Activated CD4-positive, alpha-beta memory T cell treated with anti-CD3 and anti-CD28 coated beads for 36 hours (primary cell): ENCODE measurements at regions not wholly inside any gene's neighbourhood (a gene's known extent, or its start where the extent isn't known, plus 50 kb on each side); places are given as distances from the start of the nearest gene placed in this dataset.

Source experiments
- CTCF ChIA-PET: fragments of 350-600 bp; sonication (Branson Sonifier 250); formaldehyde crosslinking; loops from one replicate; lab custom pipeline; 2021; ENCODE audit warnings: antibody characterized with exemption, inconsistent platforms; lab: Charles Lee
- POLR2A ChIA-PET: fragments of 350-600 bp; sonication (Branson Sonifier 250); formaldehyde crosslinking; loops from one replicate; lab custom pipeline; 2021; ENCODE audit warnings: antibody characterized with exemption; lab: Charles Lee
- DNase-seq: peaks from one replicate; pipeline ENCODE4 v3.0.0-alpha.2; 2020
- H3K27ac Mint-ChIP-seq: one replicate; pipeline ENCODE4 v1.8.0; 2021; ENCODE audit warnings: mixed read lengths
- H3K27me3 Mint-ChIP-seq: one replicate; pipeline ENCODE4 v1.8.0; 2021; ENCODE audit warnings: mixed read lengths
- H3K36me3 Mint-ChIP-seq: one replicate; pipeline ENCODE4 v1.8.0; 2021; ENCODE audit warnings: mixed read lengths
- H3K4me1 Mint-ChIP-seq: one replicate; pipeline ENCODE4 v1.8.0; 2021; ENCODE audit warnings: low read depth, mixed read lengths
- H3K4me3 Mint-ChIP-seq: one replicate; pipeline ENCODE4 v1.8.0; 2021; ENCODE audit warnings: mild to moderate bottlenecking, mixed read lengths
- H3K9me3 Mint-ChIP-seq: one replicate; pipeline ENCODE4 v1.8.0; 2021; ENCODE audit warnings: mixed read lengths
- intact Hi-C: fragments of 100-400 bp; cut with micrococcal nuclease; formaldehyde crosslinking; loops from one replicate; pipeline ENCODE4 v1.15.1; 2023

DNA sequence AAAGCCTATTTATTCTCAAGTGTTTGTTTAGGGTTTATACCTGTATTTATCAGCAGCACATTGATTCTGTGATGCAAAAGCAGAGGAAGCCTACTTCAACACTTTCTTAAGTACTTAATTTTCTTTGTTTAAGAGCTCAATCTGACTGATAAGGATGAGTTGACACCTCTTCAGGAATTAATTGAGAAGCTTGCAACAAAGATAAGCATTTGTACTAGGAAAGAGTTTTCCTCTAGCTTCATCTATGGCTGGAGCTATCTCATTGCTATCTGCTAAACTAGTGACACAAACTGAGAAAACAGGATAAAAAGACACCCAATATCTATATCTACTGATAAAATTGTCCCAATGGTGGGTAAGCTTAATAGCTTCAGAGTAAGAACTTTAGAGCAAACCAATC is 170.1 kb upstream of the SLITRK6 start:
- ChIA-PET POLR2A (no interaction called here), CTCF (no interaction called here)
- H3K4me1 Mint-ChIP-seq: no peaks in the 10 kb centered on the region
- H3K4me3 Mint-ChIP-seq: no peak overlapping the region
- no peak overlapping the region for H3K27ac Mint-ChIP-seq
- H3K9me3 Mint-ChIP-seq: peaks cover 4% of the 10 kb centered on the region
- DNase-seq: no peak
- no peaks in the 10 kb centered on the region for H3K36me3 Mint-ChIP-seq
- no peaks in the 10 kb centered on the region for H3K27me3 Mint-ChIP-seq
- intact Hi-C loops: no loop called here

DNA sequence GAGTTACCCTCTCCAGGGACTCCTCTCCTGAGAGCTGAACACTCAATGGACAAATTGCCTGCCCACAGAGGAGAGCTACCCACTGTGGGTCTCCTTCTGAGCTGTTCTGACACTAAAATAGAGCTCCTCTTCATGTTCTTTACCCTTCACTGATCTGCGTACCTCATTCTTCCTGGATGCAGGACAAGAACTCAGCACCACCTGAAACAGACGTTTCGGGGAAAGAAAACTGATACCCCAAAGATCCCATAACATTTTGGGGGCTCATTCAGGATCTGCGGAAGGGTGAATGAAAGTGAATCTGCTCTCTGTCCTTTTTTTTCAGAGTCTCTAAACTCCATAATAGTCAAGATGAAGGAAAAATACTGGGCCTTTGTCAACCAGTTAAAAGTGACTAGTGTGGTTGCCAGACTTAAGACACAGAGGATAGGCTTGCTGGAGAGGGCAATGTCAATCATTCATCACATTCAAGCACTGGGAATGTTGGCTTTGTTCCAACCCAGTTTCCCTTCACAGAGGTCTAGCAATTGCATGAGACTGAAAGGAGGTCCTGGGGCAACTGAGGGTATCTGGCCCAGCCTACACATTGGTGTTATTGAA is 136.7 kb upstream of the SLITRK6 start:
- H3K9me3 Mint-ChIP-seq: peaks cover 32% of the 10 kb centered on the region
- no peak for DNase-seq
- H3K27ac Mint-ChIP-seq: no peak overlapping the region
- POLR2A ChIA-PET: no interaction called here
- H3K4me1 Mint-ChIP-seq: no peaks in the 10 kb centered on the region
- no peaks in the 10 kb centered on the region for H3K27me3 Mint-ChIP-seq
- CTCF ChIA-PET: no interaction called here
- intact Hi-C loops: no loop called here
- no peak overlapping the region for H3K4me3 Mint-ChIP-seq
- H3K36me3 Mint-ChIP-seq: peaks cover 2% of the 10 kb centered on the region

DNA sequence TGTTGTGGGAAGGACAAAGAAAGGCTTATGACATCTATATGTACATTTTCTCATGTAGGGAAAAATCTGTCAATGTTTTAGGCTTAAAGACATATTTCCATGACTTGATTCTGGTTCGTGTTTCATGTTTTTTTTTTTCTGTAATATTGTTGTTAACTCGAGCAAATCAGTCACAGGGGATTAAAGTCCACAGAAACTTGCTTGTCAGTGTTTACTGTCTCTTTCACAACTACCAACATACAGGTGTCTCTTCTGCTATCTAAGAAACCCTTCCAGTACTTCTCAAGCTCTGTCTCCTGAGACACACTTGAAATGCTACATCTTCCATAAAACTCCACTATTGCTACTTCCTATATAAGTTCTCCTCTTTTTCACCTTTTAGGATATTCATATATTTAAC is 130.9 kb upstream of the SLITRK6 start:
- CTCF ChIA-PET: no interaction called here
- no peak for DNase-seq
- Mint-ChIP-seq H3K36me3 (no peaks in the 10 kb centered on the region), H3K27ac (no peak overlapping the region), H3K4me3 (no peak overlapping the region), H3K27me3 (no peaks in the 10 kb centered on the region), H3K9me3 (peaks cover 7% of the 10 kb centered on the region), H3K4me1 (no peaks in the 10 kb centered on the region)
- POLR2A ChIA-PET: no interaction called here
- intact Hi-C loops: no loop called here

DNA sequence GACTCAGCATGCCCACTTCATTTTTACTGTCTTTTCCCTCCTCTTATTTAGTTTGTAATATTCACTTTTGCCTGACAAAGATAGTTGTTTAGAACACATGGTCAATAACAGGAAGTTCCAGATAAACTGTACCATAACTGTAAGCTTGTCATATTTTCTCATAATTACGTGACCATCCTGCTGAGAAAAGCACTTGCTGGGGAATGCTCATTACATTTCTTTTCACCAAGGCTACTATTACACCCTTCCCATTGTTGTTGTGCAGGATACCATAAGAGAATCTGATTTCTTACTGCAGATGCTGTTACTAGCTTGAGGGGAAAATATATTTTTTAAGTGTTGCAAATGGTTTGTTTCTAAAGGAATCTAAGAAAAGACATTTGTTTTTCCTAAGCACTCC is 111.7 kb upstream of the SLITRK6 start:
- Mint-ChIP-seq H3K4me3 (no peak overlapping the region), H3K27me3 (no peaks in the 10 kb centered on the region), H3K9me3 (peaks cover 22% of the 10 kb centered on the region), H3K36me3 (no peaks in the 10 kb centered on the region), H3K27ac (no peak overlapping the region), H3K4me1 (no peaks in the 10 kb centered on the region)
- DNase-seq: no peak
- intact Hi-C loops: no loop called here
- ChIA-PET POLR2A (no interaction called here), CTCF (no interaction called here)

DNA sequence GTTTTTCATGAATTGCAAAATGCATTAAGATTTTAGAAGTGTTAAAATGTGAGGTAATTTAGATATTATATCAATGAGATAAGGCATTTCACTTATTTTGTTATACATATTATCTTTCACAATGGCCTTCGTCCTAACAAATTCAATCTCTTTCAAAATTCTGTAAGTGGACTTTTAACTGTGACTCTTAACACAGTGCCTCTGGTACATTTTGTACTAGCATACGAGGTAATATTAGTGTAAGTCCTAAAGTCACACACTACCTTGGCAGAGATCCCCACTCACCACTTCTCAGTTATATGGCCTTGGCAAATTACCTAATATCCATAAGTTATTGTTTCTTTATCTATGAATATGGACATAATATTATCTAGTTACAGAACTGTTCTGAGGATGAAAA is 101.3 kb upstream of the SLITRK6 start:
- POLR2A ChIA-PET: no interaction called here
- intact Hi-C loops: no loop called here
- no peaks in the 10 kb centered on the region for H3K36me3 Mint-ChIP-seq
- DNase-seq: no peak
- CTCF ChIA-PET: no interaction called here
- H3K27me3 Mint-ChIP-seq: no peaks in the 10 kb centered on the region
- H3K4me3 Mint-ChIP-seq: no peak overlapping the region
- no peak overlapping the region for H3K27ac Mint-ChIP-seq
- H3K9me3 Mint-ChIP-seq: peaks cover 6% of the 10 kb centered on the region
- no peaks in the 10 kb centered on the region for H3K4me1 Mint-ChIP-seq

DNA sequence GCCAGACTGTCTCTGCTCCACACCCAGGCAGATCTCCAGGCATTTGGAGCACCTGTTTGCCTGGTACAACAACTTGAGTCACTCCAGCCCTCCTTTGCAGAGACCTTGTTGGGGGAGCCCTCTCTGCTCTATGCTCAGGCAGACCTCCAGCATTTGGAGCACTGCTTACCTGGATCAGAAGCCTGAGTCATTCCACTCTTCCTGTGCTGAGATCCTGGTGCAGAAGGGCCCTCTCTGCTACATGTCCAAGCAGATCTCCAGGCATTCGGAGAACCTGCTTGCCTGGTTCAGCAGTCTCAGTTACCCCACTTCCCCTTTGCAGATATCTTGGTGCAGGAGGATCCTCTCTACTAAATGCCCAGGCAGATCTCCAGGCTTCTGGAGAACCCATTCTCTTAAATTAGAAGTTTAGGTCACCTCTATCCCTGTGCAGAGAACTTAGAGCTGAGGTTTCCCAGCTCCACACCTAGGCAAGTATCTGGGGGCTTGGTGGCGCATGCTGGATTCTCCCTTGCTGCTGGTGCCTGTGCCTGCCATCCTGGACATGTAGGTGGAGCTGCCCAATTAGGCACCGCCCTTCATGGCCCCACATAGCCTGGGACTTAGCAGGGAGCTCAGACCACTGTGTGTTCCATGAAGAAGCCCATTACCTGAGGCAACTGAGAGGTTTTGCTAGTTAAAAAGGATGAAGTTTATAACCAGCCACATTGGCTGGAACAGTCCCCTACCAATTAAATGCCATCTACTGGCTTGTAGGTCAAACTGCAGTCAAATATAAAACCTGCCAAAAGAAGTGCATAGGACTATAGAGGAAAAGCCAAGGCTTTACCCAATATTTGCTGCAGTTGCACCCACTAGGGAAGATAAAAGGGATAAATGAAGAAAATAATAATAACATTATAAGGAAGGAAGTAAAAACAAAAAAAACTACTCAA is 97.6 kb upstream of the SLITRK6 start:
- DNase-seq: no peak
- H3K4me1 Mint-ChIP-seq: no peaks in the 10 kb centered on the region
- intact Hi-C loops: no loop called here
- no peaks in the 10 kb centered on the region for H3K36me3 Mint-ChIP-seq
- no peak overlapping the region for H3K27ac Mint-ChIP-seq
- no peak overlapping the region for H3K4me3 Mint-ChIP-seq
- CTCF ChIA-PET: interaction anchor here (0.7 kb wide), 1 partner anchor 85 kb away, joined by 6 read pairs; no protein-coding TSS in a partner anchor
- H3K9me3 Mint-ChIP-seq: peaks cover 6% of the 10 kb centered on the region
- no peaks in the 10 kb centered on the region for H3K27me3 Mint-ChIP-seq
- POLR2A ChIA-PET: no interaction called here

DNA sequence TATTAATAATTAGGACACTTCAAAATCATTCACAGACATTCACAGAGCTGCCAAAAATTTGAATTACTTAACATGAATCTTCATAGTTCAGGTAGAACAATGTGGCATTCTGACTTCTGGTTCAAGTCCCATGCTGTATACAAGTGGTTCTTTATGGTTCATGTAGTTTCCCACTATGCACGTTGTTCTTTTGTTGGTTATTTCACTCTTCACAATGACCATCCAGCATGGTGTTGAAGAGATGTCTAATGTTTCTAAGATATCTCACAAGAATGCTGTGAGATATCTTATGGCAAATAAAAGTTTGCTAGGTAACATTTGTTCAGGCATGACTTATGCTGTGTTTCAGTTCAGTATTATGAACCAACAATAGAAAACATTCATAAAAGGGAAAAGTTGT is 88.2 kb upstream of the SLITRK6 start:
- DNase-seq: no peak
- Mint-ChIP-seq H3K4me3 (no peak overlapping the region), H3K27ac (no peak overlapping the region), H3K27me3 (no peaks in the 10 kb centered on the region), H3K36me3 (no peaks in the 10 kb centered on the region), H3K9me3 (peaks cover 6% of the 10 kb centered on the region), H3K4me1 (no peaks in the 10 kb centered on the region)
- CTCF ChIA-PET: no interaction called here
- POLR2A ChIA-PET: no interaction called here
- intact Hi-C loops: no loop called here

DNA sequence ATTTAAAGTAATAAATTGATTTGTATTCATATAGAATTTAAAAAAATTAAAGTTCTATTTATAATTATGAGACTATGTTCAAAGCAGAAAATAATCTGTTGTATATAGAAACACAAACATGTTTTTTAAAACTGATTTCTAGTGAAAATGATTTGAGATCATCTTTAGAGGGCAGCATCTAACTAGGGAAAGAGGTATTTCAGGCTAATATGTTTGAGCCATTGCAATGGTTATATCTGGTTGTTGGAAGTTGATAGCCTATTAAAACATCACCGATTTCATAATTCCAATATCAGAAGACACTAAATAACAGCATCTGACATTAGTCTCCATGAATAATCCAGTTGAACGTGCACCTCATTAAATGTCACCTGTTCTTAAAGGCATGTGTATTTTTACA is 79.8 kb upstream of the SLITRK6 start:
- Mint-ChIP-seq H3K36me3 (no peaks in the 10 kb centered on the region), H3K4me1 (no peaks in the 10 kb centered on the region), H3K4me3 (no peak overlapping the region), H3K27ac (no peak overlapping the region), H3K27me3 (no peaks in the 10 kb centered on the region), H3K9me3 (peaks cover 2% of the 10 kb centered on the region)
- intact Hi-C loops: no loop called here
- DNase-seq: no peak
- CTCF ChIA-PET: no interaction called here
- POLR2A ChIA-PET: no interaction called here

DNA sequence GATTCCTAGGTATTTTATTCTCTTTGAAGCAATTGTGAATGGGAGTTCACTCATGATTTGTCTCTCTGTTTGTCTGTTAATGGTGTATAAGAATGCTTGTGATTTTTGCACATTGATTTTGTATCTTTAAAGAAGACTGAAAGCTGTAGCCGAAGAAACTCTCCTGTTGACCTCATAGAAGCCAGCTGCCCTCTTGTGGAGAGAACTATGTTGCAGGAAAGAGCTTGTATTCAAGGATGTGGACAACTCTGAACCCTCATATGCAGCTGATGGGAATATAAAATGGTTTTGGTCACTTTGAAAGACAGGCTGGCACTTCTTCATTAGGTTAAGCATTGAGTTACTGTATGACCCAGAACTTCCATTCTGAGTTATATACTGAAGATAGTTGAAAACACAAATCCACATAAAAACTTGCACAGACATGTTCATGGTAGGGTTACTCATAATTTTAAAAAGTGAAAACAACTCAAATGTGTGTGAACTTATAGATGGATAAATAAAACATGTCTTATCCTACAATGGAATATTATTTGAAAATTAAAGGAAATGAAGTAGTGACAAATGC is 65.8 kb upstream of the SLITRK6 start:
- no peak overlapping the region for H3K4me3 Mint-ChIP-seq
- H3K9me3 Mint-ChIP-seq: peaks cover 2% of the 10 kb centered on the region
- DNase-seq: no peak
- CTCF ChIA-PET: no interaction called here
- H3K27me3 Mint-ChIP-seq: no peaks in the 10 kb centered on the region
- intact Hi-C loops: no loop called here
- H3K27ac Mint-ChIP-seq: no peak overlapping the region
- no peaks in the 10 kb centered on the region for H3K4me1 Mint-ChIP-seq
- no peaks in the 10 kb centered on the region for H3K36me3 Mint-ChIP-seq
- POLR2A ChIA-PET: no interaction called here

DNA sequence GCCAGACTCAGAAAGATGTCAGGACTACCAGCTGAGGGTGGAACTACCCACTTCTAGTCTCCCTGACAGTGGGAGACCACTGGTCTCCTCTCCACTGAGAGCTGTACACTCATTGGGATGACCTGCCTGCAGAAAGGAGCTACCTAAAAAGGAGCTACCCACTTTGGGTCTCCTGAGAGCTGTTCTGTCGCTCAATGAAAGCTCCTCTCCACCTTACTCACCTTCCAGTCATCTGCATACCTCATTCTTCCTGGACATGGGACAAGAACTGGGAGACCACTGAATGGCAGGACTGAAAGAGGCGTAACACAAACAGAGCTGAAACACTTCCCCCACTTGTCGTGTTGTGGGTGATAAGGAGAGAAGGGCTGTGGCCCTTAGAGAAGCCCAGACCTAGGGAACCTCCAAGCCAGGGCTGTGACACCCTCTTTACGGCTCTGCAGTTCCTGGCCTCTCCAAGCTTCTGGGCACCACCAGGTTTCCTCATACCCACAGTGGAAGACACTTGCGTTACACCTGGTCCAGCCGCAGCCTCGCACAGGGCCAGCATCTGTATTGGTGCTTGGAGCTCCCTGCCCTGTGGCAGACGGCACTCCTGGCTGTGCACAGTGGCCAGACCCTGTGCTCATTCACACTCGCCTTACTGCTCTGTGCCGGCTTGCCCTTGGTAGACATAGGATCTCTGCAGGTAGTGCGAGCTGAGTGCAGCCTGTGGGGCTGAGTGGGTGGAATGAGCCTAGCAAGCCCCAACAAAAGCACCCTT is 54.9 kb upstream of the SLITRK6 start:
- Mint-ChIP-seq H3K27ac (no peak overlapping the region), H3K4me3 (no peak overlapping the region), H3K36me3 (no peaks in the 10 kb centered on the region), H3K9me3 (peaks cover 20% of the 10 kb centered on the region), H3K27me3 (no peaks in the 10 kb centered on the region), H3K4me1 (no peaks in the 10 kb centered on the region)
- CTCF ChIA-PET: interaction anchor here (0.6 kb wide), 1 partner anchor 563 kb away, joined by 3 read pairs; no protein-coding TSS in a partner anchor
- intact Hi-C loops: no loop called here
- no peak for DNase-seq
- POLR2A ChIA-PET: no interaction called here

DNA sequence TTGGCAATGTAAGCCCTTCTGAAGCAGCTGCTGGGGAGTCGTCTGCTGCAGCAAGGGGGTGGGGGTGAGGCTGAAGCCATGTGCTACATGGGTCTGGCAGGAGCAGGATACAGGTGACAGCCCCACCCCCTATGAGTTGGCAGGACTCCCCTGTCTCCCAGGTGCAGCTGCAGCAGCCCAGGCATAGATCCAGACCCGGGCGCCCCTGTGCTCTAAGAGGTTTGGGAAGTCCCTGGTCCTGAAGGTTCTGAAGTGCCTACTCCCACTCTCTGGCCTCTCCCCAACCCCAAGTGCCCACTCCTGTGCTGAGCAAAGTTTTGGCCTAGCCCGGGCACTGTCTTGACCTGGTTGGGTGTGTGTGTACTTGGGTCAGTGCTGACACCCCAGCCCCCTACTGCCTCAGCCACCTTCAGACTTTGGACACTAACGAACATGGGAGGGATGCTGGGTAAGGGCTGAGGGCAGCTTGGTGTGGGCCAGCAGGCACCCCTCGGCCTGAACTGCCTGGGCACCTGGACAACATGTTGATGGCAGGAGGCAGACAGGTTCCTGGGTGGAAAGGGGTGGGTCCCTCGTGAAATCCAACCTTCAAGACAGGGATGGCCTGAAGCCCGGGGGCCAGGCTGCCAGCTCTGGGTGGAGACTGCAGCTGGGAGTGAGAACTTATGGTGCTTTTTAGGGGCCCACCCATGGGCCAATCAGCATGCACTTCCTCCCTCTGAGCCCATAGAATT is 54.1 kb upstream of the SLITRK6 start:
- H3K27me3 Mint-ChIP-seq: no peaks in the 10 kb centered on the region
- H3K27ac Mint-ChIP-seq: no peak overlapping the region
- no peak overlapping the region for H3K4me3 Mint-ChIP-seq
- no peaks in the 10 kb centered on the region for H3K36me3 Mint-ChIP-seq
- H3K4me1 Mint-ChIP-seq: no peaks in the 10 kb centered on the region
- no peak for DNase-seq
- ChIA-PET POLR2A (no interaction called here), CTCF (interaction anchor here (0.6 kb wide), 1 partner anchor 562 kb away, joined by 3 read pairs; no protein-coding TSS in a partner anchor)
- H3K9me3 Mint-ChIP-seq: peaks cover 20% of the 10 kb centered on the region
- intact Hi-C loops: no loop called here
